Midbrain (tissue), 1 donor: ENCODE measurements at regions not wholly inside any gene's neighbourhood (a gene's known extent, or its start where the extent isn't known, plus 50 kb on each side); places are given as distances from the start of the nearest gene placed in this dataset.

Source experiments
- DNase-seq: peaks from one replicate; lab custom pipeline; 2025; lab: John Stamatoyannopoulos, UW

- no peak for DNase-seq
Measured at GRCh38 chr3:107068980-107069379, 308.3 kb upstream of the CCDC54 start.

GRCh38 chr3:107076946-107077345 is 300.3 kb upstream of the CCDC54 start:
- no peak for DNase-seq

- DNase-seq: peak; percentile 40
Measured at GRCh38 chr3:107077391-107077790, 299.8 kb upstream of the CCDC54 start.

GRCh38 chr3:107082527-107082926 is 294.7 kb upstream of the CCDC54 start:
- DNase-seq: no peak

GRCh38 chr3:107085261-107085660 is 292.0 kb upstream of the CCDC54 start:
- DNase-seq: no peak

GRCh38 chr3:107092121-107092520 is 285.1 kb upstream of the CCDC54 start:
- DNase-seq: no peak

- no peak for DNase-seq
Measured at GRCh38 chr3:107098864-107099263, 278.4 kb upstream of the CCDC54 start.

- no peak for DNase-seq
Measured at GRCh38 chr3:107100137-107100536, 277.1 kb upstream of the CCDC54 start.

- no peak for DNase-seq
Measured at GRCh38 chr3:107100573-107100972, 276.7 kb upstream of the CCDC54 start.

- DNase-seq: no peak
Measured at GRCh38 chr3:107103786-107104185, 273.5 kb upstream of the CCDC54 start.

- no peak for DNase-seq
Measured at GRCh38 chr3:107106316-107106715, 270.9 kb upstream of the CCDC54 start.

- no peak for DNase-seq
Measured at GRCh38 chr3:107106907-107107306, 270.3 kb upstream of the CCDC54 start.

GRCh38 chr3:107110596-107111305 is 266.5 kb upstream of the CCDC54 start:
- DNase-seq: no peak

- no peak for DNase-seq
Measured at GRCh38 chr3:107111872-107112271, 265.4 kb upstream of the CCDC54 start.

- DNase-seq: no peak
Measured at GRCh38 chr3:107112356-107112755, 264.9 kb upstream of the CCDC54 start.

- DNase-seq: no peak
Measured at GRCh38 chr3:107116251-107116650, 261.0 kb upstream of the CCDC54 start.

- no peak for DNase-seq
Measured at GRCh38 chr3:107117156-107117555, 260.1 kb upstream of the CCDC54 start.

- peak; percentile 80 for DNase-seq
Measured at GRCh38 chr3:107117922-107118536, 259.2 kb upstream of the CCDC54 start.

GRCh38 chr3:107124885-107125284 is 252.4 kb upstream of the CCDC54 start:
- DNase-seq: no peak

- DNase-seq: no peak
Measured at GRCh38 chr3:107128946-107129345, 248.3 kb upstream of the CCDC54 start.

- no peak for DNase-seq
Measured at GRCh38 chr3:107130089-107130700, 247.0 kb upstream of the CCDC54 start.

- no peak for DNase-seq
Measured at GRCh38 chr3:107132674-107133073, 244.6 kb upstream of the CCDC54 start.

- no peak for DNase-seq
Measured at GRCh38 chr3:107133891-107134290, 243.3 kb upstream of the CCDC54 start.
